ENCODE measurements at regions not wholly inside any gene's neighbourhood (a gene's known extent, or its start where the extent isn't known, plus 50 kb on each side); places are given as distances from the start of the nearest gene placed in this dataset.

DNA sequence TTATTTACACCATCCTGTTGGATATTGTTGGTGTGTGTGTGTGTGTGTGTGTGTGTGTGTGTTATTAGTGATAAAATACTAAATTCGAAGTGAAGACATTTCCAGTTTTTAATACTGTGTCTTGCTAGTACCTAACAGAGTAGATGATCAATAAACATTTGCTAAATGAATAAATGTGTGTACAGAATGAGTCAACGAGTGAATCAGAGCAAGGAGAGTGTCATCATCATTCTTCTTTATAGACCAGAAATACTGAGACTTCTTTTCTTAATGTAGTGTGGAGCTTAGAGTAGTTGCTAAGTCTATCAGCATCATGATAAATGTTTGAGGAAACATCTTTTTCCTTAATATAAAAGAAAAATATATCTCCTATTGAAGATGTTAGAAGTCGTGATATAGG is 169.7 kb upstream of the SATB2 start:
- DNase-seq (ENCODE audit: low spot score), result no peak

DNA sequence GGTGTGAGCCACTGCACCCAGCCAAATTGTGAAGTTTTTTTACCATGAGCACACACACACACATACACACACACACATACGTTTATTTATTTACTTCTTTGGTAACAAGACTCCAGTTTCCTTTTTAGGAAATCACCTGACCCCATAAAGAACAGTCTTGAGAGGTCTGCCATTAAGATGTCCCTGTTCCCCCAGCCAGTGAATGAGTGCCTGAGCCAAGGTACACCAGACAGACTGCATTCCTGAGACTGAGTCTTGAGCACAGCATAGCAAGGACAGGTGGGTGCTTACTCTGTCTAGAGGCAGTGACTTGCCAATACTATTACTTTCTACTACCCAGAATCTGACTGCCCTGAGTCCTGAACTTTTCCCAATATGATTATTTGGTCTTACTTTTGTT is 167.2 kb upstream of the SATB2 start:
- DNase-seq (ENCODE audit: low spot score), result no peak

DNA sequence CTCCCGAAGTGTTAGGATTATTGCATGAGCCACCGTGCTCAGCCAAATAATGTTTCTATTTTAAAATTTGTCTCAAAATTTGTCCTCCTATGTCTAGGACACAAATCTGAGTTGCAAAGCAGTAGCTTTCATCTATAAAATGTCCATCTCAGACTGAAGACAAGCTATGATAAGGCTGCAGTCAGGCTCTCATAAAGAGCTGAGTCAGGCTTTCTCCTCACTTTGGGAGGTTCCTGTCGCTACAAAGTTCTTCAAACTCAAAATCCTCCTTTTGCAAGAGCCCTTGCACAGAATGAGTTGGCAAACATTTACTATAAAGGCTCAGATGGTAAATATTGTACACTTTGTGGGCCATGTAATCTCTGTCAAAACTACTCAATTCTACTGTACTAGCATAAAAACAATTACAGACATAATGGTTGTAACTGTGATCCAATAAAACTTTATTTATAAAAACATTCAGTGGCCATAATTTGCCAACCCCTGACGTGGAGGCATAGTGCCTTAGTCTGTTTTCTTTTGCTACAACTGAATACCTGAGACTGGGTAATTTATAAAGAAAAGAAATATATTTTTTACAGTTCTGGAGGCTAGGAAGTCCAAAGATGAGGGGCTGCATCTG is 154.9 kb upstream of the SATB2 start:
- DNase-seq (ENCODE audit: low spot score), result no peak

DNA sequence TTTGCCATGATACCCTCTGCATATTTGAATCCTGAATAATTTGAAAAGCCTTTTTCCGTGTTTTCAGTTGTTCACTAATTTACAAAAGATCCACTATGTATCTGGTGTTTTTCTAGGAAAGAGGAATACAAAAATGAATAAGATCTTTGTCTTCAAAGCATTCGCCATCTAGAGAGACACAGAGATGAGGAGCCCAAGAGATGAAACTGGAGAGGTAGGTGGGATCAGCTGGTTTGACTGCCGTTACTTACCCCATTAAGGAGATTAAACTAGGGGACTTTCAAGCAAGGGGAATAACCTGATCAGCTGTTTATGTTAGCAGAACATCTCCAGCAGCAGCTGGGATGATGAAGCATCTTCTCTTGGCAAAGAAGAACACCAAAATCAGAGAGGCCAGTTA is 150.2 kb upstream of the SATB2 start:
- DNase-seq (ENCODE audit: low spot score), result no peak

DNA sequence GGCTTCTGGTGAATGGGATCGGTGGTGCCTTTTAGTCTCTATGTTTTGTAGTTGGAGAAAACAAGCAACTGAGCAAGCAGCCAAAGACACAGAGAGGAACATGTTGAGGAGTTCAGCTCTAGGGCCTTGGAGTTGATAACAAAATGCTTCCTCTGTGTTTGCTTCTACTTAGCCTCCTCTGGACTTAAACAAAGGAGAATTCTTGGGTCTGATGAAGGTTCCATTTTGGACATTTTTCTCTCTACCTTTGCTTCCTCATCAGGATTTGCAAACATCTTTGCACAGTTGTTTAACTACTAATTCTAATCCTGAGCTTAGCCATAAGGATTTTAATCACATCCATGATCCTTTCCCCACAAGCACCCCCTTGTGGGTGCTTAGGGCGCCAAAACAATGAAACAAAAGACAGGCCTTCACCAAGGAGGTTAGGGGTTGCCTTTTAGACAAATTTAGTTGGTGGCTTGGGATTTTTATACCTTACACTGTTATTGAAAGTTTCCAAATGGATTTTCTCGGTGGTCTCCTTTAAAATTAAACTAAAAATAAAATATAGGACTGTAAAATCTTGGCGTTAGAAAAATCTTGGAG is 148.5 kb upstream of the SATB2 start:
- DNase-seq (ENCODE audit: low spot score), result no peak

DNA sequence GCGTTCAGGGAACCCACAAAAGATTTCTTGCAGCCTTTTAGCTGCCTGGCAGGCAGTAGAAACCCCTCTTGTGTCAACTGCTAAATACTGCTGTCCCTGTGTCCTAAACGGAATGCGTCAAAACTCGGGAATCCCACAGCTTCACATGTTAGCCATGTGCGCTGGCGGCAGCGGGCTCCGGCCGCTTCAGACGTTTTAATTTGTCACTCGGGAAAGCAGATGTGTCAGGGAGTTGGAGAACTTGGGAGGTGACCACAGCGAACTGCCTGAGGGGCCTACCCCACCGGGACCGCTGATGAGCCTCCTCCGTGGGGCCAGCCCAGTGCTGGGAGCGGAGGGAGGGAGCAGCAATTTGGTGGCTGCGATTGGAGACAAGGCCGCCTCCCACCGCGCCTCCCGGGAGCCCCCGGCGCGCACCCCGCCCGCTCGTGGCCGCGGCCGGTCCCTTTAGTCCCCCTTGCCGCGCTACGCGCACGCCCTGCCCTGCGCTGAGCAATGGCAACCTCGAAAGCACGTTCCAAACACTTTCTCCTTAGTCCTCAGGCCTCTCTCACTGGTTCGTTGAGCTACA is 146.1 kb upstream of the SATB2 start:
- DNase-seq (ENCODE audit: low spot score), result no peak

DNA sequence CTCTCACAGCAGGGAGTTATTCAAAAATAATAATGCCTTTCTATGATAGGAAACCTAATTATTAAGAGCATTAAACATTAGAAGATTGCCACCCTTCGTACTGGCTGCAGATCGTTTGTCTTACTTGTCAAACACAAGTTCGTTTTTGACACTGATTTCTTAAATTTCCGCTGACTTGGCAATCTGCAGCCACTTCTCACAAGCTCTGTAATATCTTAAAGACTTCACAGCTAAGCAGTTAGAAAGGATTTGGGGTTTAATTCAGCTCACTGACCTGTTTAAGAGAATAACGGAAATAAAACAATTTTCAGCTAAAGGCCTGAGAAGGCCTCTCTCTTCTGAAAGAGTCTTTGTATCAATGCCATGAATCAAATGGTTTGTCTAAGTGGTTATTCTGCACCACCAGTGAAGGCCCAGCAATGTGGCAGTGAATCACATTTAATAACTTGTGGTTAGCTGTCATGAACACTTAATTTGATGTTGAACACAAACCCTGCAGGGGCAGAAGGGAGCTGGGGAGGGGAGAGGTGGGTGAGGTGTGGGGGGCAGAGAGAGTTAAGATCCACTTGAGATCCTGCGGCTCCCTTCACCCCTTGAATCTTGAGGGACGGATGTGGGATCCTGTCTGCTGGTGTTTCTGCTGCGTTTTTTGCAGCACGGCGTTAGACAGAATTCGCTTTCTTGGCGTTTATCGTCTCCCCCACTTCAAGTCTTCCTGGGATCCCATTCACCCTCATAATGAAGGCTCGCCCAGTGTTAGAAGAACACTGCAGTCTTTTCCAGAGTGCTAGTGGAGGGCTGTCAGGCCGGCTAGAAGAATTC is 145.4 kb upstream of the SATB2 start:
- DNase-seq (ENCODE audit: low spot score), result no peak

DNA sequence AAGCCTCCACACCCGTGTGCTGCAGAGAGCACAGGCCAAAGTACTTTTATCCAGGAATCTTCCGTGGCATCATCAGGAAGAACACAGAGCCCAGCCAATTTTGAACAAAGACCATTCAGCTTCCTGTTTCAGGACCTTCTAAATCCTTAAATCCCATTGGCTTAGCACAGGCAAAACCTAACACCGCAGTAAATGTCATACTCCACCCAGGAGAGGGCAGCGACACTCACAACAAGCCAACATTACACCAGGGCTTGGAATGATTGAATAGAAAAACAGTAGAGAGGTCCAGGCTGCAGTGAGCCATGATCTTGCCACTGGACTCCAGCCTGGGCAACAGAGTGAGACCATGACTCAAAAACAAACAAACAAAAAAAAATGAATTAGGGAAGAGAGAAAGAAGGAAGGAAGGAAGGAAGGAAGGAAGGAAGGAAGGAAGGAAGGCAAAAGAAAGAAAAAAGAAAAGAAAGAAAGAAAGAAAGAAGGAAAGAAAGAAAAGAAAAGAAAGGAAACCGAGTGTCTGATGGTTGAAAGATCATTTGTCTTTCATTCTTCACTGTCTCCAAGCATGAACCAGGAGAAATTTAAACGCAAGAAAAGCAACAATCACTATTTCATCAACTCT is 144.6 kb upstream of the SATB2 start:
- peak; percentile 81 for DNase-seq (ENCODE audit: low spot score)

DNA sequence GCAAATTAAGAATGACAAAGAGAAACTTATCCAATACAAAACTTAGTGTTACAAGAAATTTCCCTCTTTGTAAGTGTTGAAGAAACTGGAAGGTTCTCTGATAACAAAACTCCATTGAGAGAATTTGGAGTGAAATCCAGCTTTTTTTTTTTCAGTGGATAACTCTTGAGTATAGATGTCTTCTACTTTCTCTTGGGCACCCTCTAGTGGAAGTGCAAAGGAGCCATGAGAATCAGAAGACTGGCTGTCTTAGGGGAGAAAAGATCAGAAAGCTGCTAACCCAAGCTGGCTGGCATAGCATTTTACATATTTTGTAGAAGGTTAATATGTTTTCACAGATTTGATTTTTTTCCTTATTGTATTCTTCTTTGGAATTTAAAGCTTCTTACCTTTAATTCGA is 138.8 kb upstream of the SATB2 start:
- peak; percentile 55 for DNase-seq (ENCODE audit: low spot score)

DNA sequence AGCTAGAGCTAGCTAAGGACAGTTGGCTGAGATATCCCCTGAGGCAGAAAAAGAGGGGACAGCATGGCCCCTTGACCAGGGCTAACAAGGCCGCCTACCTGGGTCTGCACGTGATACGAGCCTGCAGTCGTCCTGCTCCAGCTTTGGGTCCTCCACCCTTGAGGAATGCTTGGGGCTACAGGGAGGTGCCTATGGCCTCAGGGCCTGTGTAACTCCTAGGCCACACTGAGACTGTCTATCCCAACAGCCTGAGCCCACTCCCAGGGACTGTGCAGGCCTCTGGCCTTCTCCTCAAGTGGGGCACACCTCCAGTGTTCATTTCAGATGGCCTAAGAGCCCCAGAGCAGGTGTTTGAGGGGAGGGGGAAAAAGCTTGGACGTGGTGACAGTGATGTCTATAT is 136.7 kb upstream of the SATB2 start:
- DNase-seq (ENCODE audit: low spot score), result no peak

DNA sequence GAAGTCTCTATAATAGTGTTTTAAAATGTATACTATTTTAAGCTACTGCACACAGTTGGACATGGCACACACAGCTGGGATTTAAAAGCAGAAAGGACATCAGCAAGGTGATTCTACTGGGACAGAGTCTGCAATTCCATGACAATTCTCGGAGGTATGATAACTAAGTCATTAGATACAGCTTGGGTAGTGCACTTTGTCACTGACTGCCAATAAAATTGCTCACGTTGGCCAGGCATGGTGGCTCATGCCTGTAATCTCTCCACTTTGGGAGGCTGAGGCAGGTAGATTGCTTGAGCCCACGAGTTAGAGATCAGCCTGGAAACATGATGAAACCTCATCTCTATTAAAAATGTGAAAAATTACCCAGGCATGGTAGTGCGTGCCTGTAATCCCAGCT is 134.1 kb upstream of the SATB2 start:
- no peak for DNase-seq (ENCODE audit: low spot score)

DNA sequence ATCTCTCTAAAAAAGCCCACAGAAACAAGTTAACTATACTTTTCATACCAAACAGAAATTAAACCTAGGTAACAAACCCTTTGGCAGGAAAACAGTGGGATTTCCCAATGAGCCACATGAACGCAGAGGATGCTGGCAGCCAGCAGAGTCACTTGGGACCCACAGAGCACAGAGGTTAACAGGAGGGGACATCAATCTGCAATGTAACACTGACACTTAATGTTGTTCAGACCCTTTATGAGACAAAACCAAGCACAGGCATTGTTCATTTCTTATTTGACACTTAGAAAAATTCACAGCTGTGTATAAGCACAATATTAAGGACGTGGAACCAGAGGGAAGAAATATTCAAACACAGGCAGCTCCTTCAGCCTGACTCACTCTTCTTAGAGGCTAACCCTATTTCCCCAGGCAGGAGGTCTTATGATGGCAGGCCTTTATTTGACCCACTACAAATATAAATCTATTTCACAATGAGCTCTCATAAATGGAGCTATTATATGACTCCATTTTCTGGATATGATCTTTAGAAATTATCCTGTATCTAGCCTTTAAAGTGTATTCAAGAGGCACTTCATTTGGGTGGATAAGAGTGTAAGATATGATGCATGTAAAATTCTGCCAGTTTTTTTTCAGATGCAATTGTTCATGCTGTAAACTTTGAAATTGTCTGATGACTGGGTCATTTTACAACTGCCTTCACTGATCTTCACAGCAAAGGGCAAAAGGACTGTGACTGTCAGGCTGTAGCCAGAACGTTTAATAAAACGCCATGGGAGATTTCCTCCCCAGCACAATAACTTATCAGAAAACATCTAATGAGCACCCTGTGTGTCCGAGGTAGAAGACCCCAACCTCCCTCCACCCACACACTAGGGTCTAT is 132.8 kb upstream of the SATB2 start:
- no peak for DNase-seq (ENCODE audit: low spot score)

DNA sequence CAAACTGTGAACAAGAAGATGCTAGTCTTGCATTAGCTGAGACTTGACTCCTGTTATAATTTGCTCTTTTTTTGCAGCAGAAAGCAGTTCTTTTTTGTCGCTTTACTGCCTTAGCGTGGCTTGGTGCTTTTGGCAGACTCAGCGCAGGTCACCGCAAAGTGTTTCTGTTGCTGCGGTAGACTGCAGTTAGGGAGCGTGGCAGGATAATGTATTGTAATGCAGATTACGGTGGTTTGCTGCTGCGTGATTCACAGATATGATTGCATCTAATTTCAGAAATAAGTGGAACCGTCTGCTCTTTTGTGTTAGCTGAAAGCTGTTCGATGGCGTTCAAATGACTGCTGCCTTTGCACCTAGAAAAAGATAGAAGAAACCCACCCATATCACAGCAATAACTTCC is 131.6 kb upstream of the SATB2 start:
- no peak for DNase-seq (ENCODE audit: low spot score)

DNA sequence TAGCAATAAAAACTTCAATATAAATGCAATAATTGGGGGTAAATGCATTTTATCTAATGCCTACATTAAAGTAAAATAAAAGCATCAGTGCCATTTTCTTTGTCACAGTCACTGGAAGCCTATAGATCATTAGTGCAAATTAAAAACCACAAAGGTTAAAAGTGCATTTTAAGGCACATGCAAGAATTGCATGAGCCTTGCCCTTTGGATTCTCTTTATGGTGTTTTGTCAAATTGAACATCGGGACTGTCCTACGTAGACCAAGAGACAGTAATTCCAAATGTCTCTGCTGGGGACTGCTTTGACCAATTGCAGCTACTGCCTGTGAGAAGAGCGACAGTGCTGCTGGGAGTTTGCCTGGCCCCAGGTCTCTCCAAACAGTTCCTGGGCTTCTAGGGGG is 130.3 kb upstream of the SATB2 start:
- DNase-seq (ENCODE audit: low spot score), result no peak

DNA sequence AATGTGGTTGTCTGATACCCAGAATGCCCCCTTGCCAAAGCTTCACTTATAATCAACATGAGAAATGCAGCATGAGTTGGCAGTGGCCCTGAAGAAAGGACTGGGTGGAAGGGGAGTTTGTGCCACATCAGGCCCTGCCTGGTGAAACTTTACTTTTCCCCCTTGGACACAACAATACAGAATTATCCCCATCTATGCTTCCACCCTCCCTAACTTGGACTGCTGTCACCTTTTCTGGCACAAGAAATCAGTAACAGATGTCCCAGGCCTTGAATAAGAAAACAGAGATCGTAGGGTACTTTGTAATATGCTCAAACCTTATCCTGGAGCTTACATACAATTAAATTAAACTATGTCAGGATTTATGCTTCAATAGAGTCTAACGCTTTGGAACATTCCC is 128.9 kb upstream of the SATB2 start:
- no peak for DNase-seq (ENCODE audit: low spot score)

DNA sequence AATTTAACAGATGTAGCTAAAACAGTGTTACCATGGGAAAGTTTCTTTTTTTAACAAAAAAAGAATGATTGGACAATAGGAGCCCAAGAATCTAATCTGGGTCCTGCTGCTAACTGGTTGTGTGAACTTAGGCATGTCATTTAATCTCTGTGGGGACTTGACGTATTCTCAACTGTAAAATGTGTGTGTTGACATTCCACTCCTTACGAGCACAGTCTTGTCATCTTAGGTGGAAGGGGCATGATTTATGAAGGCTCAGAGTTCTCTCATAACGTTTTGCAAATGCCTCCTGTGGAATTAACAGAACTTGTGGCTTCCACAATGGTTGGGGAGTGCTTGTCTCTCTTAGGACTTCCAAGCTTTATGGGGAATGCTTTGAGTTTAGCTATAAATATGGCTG is 125.9 kb upstream of the SATB2 start:
- no peak for DNase-seq (ENCODE audit: low spot score)

DNA sequence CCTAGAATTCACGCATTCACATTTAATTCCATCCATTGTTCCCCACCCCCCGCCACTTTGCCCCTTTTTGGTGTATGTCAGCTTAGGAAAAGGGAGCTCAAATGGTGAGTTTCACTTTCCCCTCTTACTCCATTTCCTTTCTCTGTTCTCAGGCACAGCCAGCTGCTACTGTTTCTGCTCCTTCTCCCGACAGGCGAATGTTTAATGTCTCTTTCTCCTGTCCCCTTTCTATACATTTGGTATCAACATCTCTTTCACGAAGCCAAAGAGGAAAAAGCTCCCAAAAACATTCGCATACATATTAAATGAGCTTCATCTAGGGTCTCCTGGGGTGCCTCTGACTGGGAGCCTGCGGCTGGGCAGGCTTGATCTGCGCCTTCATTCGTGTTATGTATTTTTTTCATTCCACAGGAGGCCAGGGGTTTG is 124.2 kb upstream of the SATB2 start:
- DNase-seq (ENCODE audit: low spot score), result no peak

DNA sequence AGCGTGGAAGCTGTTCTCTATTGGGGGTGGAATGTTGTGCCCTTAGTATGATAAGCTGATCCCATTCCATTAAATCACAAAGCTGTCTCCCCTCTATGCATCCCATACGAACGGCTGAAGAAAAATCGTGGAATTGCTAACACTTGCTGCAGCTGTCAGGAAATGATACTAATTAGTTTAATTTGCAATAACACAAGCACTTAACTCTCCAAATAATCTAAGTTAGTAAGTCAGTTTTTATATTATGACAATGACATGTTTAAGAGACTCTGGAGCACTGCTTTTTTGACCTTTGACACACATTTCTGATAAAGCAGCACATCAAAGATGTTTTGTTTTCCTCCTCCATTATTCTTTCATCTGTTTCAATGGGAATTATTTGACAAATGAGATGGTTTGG is 123.7 kb upstream of the SATB2 start:
- no peak for DNase-seq (ENCODE audit: low spot score)

DNA sequence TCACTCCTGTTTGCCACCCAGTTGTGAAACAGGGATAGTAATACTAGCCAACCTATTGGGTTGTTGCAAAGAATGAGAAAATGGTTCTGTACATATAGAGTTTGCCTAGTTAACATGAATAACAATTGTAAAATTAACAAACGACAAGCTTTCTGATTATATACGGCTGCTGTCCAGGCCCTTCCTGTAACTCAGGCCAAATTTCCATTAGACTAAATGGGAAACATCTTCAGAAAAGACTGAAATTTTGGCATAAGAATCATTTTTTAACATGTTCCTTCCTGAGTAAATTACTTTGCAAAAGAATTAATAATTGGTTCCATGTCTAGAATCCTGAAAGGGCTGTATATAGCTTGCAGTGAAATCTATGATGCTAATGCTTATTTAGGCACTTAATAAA is 117.7 kb upstream of the SATB2 start:
- no peak for DNase-seq (ENCODE audit: low spot score)

DNA sequence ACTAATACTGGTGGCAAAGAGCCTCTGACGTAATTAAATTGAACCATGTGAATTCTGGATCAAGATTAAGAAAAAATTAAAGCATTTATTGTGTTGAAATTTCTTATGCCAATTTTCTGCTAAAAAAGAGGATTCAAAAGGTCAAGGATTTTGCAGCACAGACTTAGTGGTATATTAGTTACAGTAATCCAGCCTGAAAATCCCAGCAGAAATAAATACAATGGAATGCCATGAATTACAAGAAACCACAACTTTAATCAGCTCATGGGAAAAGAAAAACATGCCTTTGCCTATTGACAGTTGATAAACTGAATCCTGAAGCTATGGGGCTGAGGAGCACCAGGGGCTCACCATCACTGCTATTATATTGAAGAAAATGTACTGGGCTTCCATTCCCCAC is 114.8 kb upstream of the SATB2 start:
- no peak for DNase-seq (ENCODE audit: low spot score)

DNA sequence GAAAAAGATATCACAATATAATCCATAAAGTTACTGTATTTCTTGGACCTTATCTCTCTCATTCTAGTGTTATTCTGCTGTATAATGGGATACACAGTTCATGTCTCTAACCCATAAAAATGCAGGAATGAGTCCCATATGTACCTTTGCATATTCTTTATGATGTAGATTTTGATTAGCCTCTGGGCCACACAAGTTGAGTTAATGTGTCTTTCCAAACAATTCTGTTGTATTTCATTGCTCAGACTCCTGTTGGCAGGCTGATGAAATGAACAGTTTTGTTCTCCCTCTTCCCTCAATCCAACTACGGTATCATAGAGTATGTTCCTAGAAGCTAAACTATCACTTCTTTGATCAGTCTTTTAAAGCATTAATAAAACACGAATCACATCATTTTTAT is 113.2 kb upstream of the SATB2 start:
- DNase-seq (ENCODE audit: low spot score), result no peak

DNA sequence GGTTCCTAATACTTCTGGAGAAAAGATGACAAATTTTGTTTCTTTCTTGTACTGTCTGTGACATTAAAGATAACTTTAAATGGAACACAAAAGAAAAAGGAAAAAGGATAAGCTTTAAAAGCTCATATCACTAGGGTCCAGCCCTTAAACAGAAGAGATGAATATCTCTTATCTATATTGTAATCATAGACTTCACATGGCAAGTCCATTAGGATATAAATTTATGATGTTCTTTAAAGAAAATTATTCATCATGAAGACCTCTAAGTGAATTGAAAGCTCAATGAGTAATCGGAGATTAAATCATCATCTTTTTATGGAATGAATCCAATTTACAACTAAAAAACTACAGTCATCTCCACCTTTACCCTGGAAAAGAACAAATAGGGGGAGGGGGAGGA is 111.6 kb upstream of the SATB2 start:
- no peak for DNase-seq (ENCODE audit: low spot score)

All from H4 (cell line).